ENCODE measurements at regions not wholly inside any gene's neighbourhood (a gene's known extent, or its start where the extent isn't known, plus 50 kb on each side); places are given as distances from the start of the nearest gene placed in this dataset.
"Not testable (repeated sequence)": the region's sequence is repeated elsewhere in the genome, so short reads cannot be mapped to it uniquely, and the experiment has no call there.

- DNase-seq (ENCODE audit: low read depth) = no peak
These were observed 116.7 kb downstream of the SOX4 start for GRCh38 chr6:21710216-21710615.

DNA sequence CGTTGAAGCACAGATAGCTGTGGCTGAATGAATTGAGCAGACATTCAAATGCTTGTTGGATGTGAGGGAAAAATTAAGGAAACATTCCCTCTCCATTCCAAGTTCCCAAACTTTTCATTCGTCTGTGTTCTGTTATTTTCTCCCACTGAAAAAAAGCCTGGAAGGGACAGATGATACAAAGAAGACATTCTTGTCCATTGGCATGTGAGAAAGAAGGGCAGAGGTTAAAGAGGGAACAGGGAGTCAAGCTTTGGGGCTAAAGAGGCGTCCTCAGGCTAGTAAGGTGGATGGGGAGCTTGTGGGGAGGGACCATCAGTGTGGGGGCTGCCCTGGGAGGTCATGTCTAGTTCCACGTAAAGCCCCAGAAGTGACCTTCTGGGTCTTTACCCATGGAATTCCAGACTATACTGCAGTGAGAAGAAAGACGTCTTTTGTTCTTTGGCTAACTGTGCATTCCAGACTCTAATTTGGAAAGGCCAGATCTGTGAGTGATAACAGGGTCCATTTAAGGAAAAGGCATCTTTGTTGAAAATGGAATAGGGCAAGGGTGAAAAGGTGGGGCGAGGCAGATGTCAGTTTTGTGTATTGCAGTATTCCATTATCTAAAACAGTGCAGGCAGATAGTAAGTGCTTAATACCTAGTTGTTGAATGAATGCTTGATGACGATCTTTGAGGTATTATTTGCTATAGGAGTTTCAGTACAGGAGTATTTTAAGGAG is 117.5 kb downstream of the SOX4 start:
- DNase-seq (ENCODE audit: low read depth) = no peak

- DNase-seq (ENCODE audit: low read depth) = no peak
These were observed 118.7 kb downstream of the SOX4 start for GRCh38 chr6:21712213-21712612.

GRCh38 chr6:21713481-21713880 is 119.9 kb downstream of the SOX4 start:
- no peak for DNase-seq (ENCODE audit: low read depth)

DNA sequence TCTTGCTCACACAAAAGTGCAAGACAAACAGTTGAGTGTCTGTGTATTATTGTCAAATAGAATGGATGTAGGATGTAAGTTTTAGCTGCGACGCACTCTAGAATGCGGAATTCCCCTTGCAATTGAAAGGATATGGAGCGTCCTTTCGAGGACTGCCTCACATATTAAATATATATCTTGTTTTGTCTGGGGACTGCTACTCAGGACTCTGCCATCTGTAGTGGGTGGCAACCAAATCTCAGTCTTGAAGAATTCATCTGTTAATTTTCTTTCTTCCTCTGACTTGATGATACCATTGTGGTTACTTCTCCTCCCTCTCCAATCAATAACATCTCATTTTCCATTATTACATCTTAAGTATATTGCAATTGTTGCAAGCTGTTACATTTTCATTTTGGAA is 121.6 kb downstream of the SOX4 start:
- no peak for DNase-seq (ENCODE audit: low read depth)

DNA sequence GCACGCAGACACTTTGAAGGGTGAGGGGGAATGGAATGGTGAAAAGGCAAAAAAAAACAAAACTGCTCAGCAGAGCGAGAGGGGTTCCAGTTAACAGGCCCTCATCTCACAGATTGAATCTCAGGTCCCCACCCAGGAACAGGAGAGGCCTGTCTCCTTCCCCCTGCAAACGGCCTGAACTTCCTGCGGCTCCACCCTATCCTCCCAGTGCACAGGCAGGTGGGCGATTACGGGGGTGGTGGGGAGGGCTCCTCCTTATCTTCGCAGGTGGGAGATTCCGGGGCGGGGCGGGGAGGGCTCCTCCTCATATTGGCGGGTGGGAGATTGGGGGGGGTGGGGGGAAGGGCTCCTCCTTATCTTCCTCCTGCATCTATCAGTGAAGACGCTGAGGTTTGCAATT is 129.0 kb downstream of the SOX4 start:
- DNase-seq (ENCODE audit: low read depth) = no peak

DNA sequence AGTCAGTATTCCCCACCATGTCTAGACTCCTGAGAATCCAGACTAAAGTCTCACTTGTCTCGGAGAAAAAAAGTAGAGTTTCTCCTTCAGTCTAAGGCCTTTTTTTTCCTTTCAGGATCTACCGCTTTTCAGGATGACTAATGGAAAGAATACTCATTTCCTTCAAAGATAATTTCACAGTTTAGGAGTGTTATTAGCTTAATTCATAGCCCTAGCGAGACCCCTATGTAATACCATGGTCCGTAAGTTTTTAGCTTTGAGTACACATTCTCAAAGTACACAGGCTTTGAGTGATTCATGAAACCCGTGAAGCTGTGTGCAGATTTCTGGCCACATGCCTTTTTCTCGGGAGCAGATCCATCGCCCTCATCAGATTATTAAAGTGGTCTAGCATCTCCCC is 133.1 kb downstream of the SOX4 start:
- no peak for DNase-seq (ENCODE audit: low read depth)

DNA sequence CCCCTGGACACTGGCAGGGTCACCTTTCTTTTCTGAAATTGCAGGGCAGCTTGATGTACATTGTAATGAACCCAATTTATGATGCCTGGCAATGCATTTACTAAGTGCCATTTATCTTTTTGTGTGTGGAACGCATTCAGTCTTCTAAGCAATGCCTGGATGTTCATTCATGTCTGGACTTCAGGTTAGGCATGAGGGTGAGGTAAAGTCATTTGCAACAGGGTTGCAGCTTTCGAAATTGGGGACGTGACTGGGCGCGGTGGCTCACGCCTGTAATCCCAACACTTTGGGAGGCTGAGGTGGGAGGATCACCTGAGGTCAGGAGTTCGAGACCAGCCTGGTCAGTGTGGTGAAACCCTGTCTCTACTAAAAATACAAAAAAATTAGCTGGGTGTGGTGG is 134.6 kb downstream of the SOX4 start:
- no peak for DNase-seq (ENCODE audit: low read depth)

GRCh38 chr6:21729431-21729830 is 135.9 kb downstream of the SOX4 start:
- DNase-seq (ENCODE audit: low read depth) = no peak

GRCh38 chr6:21730533-21730932 is 137.0 kb downstream of the SOX4 start:
- DNase-seq (ENCODE audit: low read depth) = no peak

GRCh38 chr6:21731411-21732031 is 138.0 kb downstream of the SOX4 start:
- no peak for DNase-seq (ENCODE audit: low read depth)

- not testable (repeated sequence) for DNase-seq (ENCODE audit: low read depth)
These were observed 138.6 kb downstream of the SOX4 start for GRCh38 chr6:21732032-21732730.

DNA sequence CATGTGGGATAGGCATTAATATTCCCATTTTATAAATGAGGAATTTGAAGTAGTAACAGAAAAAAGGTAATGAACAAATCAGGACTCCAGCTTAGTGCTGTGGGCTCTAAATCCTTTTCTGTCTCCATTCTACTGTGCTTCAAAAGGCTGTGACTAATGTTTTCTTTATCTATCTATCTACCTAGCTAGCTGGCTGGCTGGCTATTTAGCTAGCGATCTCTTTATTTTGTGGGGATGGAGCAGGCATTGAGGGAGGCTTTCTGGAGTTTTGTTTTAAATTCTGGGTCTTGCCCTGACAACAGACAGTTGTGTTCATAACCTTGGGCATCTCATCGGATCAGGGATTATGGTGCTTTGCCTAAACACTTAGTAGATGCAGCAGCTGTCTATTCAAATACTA is 139.2 kb downstream of the SOX4 start:
- no peak for DNase-seq (ENCODE audit: low read depth)

DNA sequence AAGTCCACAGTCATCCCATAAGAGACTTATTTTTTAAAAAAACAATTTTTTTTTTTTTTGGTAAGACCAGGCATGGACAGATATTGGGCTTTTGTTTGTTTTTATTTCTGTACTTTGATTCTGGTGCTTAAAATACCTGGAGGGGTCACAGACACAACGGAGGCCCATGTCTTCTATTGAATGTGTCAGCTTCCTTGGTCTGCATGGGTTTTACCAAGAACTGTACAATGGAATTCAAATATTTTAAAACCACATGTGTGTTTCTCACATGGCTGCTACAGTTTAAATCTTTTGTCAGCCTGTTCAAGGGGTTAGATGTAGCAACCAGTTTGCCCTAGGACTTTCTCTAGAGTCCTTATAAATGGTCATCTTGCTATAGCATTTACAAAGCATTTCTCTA is 139.8 kb downstream of the SOX4 start:
- DNase-seq (ENCODE audit: low read depth) = no peak

GRCh38 chr6:21734204-21734603 is 140.7 kb downstream of the SOX4 start:
- DNase-seq (ENCODE audit: low read depth) = no peak

GRCh38 chr6:21738180-21739094 is 144.9 kb downstream of the SOX4 start:
- no peak for DNase-seq (ENCODE audit: low read depth)

DNA sequence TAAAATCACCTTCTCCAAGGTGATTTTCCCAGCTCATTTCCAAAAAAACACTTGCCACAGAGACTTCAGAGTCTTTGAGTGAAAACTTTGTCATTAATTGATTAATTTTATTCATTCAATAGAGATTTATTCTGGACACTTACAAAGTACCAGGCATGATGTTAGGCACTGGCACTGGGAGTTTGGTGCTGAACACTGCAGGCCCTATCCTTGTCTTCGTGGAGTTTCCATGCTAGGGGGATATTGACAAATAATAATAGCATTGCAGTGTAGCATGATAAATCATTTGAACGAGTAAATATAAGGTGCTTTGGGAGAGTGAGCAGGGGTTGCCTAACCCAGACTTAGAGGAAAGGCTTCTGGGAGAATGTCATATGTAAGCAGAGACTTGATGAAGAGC is 145.7 kb downstream of the SOX4 start:
- no peak for DNase-seq (ENCODE audit: low read depth)

GRCh38 chr6:21739838-21740237 is 146.3 kb downstream of the SOX4 start:
- no peak for DNase-seq (ENCODE audit: low read depth)

GRCh38 chr6:21740376-21741124 is 147.0 kb downstream of the SOX4 start:
- DNase-seq (ENCODE audit: low read depth) = no peak

GRCh38 chr6:21741221-21742109 is 147.9 kb downstream of the SOX4 start:
- no peak for DNase-seq (ENCODE audit: low read depth)

DNA sequence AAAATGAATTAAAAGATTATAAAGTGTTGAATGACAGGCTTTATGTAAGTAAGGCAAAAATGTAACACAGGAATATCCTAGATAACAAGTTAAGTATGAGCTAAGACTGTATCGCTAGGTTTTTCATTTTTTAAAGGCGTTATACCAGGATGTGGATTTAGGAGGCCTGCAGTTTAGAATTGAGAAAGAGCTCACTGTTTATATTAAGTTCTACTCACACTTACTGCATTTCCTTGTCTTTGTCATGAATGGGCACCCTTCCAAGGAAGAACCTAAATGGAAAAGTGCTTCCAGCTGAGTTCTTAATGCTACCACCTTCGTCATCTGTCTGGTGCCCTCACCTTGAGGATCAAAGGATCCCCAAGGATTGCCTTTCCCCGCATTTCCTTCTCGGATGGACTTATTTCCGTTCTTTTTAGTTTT is 148.7 kb downstream of the SOX4 start:
- DNase-seq (ENCODE audit: low read depth) = no peak
